Upper lobe of left lung (tissue), 6 donors: ENCODE measurements at regions not wholly inside any gene's neighbourhood (a gene's known extent, or its start where the extent isn't known, plus 50 kb on each side); places are given as distances from the start of the nearest gene placed in this dataset.

Source experiments
- ATAC-seq, 2 donors: fragments of 200-7000 bp; cut with Tn5 transposase; one replicate each; pipeline ENCODE4 v1.9.1; 2022; ENCODE audit warnings: mild to moderate bottlenecking in 2 of 2, moderate library complexity in 2 of 2; ENCODE audit not compliant: low FRiP score in 2 of 2
- DNase-seq, 2 donors: peaks; one replicate each; pipeline ENCODE4 v3.0.0-alpha.2; 2019 to 2020
- H3K27ac ChIP-seq, 4 donors: fragments of 200-600 bp; sonication (generic); one replicate each; pipeline ENCODE4 v1.5.1; 2016 to 2019
- H3K27me3 ChIP-seq, 4 donors: fragments of 200-600 bp; sonication (generic); one replicate each; pipeline ENCODE4 v1.5.1; 2017 to 2019
- H3K36me3 ChIP-seq, 4 donors: fragments of 200-600 bp; sonication (generic); one replicate each; pipeline ENCODE4 v1.5.1; 2016 to 2019
- H3K4me1 ChIP-seq, 4 donors: fragments of 200-600 bp; sonication (generic); one replicate each; pipeline ENCODE4 v1.5.1; 2018 to 2019
- H3K4me3 ChIP-seq, 4 donors: fragments of 200-600 bp; sonication (generic); one replicate each; pipeline ENCODE4 v1.5.1; 2017 to 2019; ENCODE audit warnings: mild to moderate bottlenecking in 2 of 4, moderate library complexity in 1 of 4
- H3K9me3 ChIP-seq, 4 donors: fragments of 200-600 bp; sonication (generic); one replicate each; pipeline ENCODE4 v1.5.1; 2018 to 2019
- CTCF ChIP-seq, 6 experiments: fragments of 450-650 bp in 4 of 6; fragments of 200-600 bp in 2 of 6; sonication (generic) in 2 of 6; IDR thresholded peaks; one replicate each; pipeline ENCODE4 v1.5.1; 2016 to 2019; ENCODE audit warnings: antibody characterized with exemption in 6 of 6
- EP300 ChIP-seq, 4 donors: sonication (generic); formaldehyde crosslinking; IDR thresholded peaks; one replicate each; pipeline ENCODE4 v1.5.1; 2017; ENCODE audit warnings: antibody characterized with exemption in 4 of 4, control low read depth in 2 of 4
- POLR2A ChIP-seq, 4 donors: fragments of 450-650 bp; IDR thresholded peaks; one replicate each; pipeline ENCODE4 v1.5.1; 2016 to 2017; ENCODE audit warnings: antibody characterized with exemption in 4 of 4, mild to moderate bottlenecking in 2 of 4
- POLR2AphosphoS5 ChIP-seq, 2 donors: sonication (generic); formaldehyde crosslinking; IDR thresholded peaks; one replicate each; pipeline ENCODE4 v1.5.1; 2017; ENCODE audit warnings: antibody characterized with exemption in 2 of 2
- WGBS, 2 donors: methylation state at CpG; one replicate each; pipeline ENCODE4 v1.1.5; 2017 to 2018; 5-methylcytosine and 5-hydroxymethylcytosine counted together
- donor health status: DM: no; HTN: no; CAD: no; lungs with moderate emphysema.
- donor health status: DM: no; HTN: yes; CAD: no; lungs with severe emphysema.

DNA sequence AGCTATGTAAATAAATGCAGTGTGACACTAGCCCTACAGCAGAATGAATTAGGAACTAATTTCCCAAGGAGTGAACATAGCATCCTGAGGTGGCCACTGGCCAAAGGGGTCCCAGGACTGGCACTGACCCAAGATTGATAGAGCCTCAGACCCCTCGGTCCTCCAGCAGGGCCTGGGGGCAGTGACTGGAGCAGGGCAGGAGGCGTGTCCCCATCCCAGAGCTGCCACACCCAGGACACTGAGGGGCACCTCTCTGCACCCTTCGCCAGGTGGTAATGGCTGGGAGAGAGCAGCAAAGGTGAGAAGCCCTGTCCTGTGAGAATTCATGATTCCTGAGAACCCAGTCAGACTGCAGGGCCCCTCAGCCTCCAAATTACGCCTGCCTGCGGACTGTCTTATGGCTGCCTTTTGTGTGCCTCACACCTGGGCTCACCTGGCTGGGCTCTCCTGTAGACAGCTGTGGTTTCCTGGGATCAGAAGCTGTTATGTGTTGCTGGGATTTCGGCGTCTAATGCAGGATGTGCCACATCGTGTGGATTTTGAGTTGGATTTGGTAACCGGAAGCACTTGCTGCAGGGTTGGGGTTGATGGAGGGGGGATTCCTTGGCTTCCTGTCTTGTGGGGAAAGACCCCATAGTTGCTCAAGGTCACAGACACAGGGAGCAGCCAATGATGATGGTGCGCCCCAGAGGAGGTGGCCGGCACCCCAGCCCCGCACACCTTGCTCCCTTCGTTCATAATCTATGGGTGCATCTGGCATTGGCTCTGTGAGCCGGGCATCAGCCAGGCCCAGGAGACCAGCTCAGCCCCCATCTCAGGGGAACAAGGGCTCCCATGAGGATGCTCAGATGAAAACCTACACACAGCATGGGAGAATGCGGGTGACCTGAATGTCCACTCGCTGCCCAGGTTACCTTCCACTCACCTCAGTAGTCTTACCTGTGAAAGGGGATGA, 582.9 kb downstream of the BRD1 start:
- Histone ChIP-seq H3K4me1 (no peaks in the 10 kb centered on the region), H3K27me3 (no peaks in the 10 kb centered on the region), H3K27ac (no peak overlapping the region), H3K36me3 (no peaks in the 10 kb centered on the region), H3K9me3 (no peaks in the 10 kb centered on the region), H3K4me3 (no peak overlapping the region)
- ATAC-seq (no peak), DNase-seq (no peak)
- no peak for TF ChIP-seq POLR2AphosphoS5 (IDR thresholded peaks at IDR 0.05)
- TF ChIP-seq CTCF (IDR thresholded peaks at IDR 0.05), result no peak
- TF ChIP-seq POLR2A (IDR thresholded peaks at IDR 0.05), result no peak
- TF ChIP-seq EP300 (IDR thresholded peaks at IDR 0.05), result no peak
- 90% methylated on average over 9 to 16 of the region's 16 CpGs for WGBS, 2 donors

- WGBS, 2 donors, result 83 to 100% methylated on average over 1 to 6 of the region's 7 CpGs
- H3K9me3 ChIP-seq, result no peaks in the 10 kb centered on the region
- H3K27ac ChIP-seq, result no peak overlapping the region
- H3K36me3 ChIP-seq, result no peaks in the 10 kb centered on the region
- no peaks in the 10 kb centered on the region for H3K27me3 ChIP-seq
- DNase-seq (no peak), ATAC-seq (no peak)
- H3K4me1 ChIP-seq, result no peaks in the 10 kb centered on the region
- TF ChIP-seq POLR2AphosphoS5 (IDR thresholded peaks at IDR 0.05), result no peak
- no peak for TF ChIP-seq POLR2A (IDR thresholded peaks at IDR 0.05)
- TF ChIP-seq EP300 (IDR thresholded peaks at IDR 0.05), result no peak
- no peak for TF ChIP-seq CTCF (IDR thresholded peaks at IDR 0.05)
- no peak overlapping the region for H3K4me3 ChIP-seq
Measured at GRCh38 chr22:49243965-49244364, 583.7 kb downstream of the BRD1 start.

- TF ChIP-seq POLR2AphosphoS5 (IDR thresholded peaks at IDR 0.05), result no peak
- TF ChIP-seq EP300 (IDR thresholded peaks at IDR 0.05), result no peak
- Histone ChIP-seq H3K27me3 (no peaks in the 10 kb centered on the region), H3K4me3 (no peak overlapping the region), H3K36me3 (no peaks in the 10 kb centered on the region), H3K4me1 (no peaks in the 10 kb centered on the region), H3K27ac (no peak overlapping the region), H3K9me3 (no peaks in the 10 kb centered on the region)
- ATAC-seq, result no peak
- WGBS, 2 donors, result 77 to 81% methylated on average over 3 to 5 of the region's 5 CpGs
- DNase-seq, result no peak
Measured at GRCh38 chr22:49243335-49243734, 584.3 kb downstream of the BRD1 start.

DNA sequence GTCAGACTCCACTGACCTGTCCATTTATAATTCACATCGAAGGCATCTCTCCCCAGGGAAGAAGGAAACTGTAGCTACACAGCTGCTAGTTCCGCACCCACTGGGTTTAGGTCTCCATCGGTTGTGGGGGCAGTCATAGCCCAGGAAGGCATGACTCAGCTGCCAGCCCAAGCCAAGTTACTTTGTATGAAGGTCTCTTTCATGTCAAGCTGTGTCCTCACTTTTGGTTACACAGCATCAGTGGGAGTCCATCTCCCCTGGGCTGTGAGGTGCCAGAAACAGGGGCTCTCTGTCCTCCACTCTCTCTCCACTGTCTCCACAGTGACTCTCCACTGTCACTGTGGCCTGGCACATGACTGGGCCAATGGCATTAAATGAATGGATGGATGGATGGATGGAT, 585.2 kb downstream of the BRD1 start:
- Histone ChIP-seq H3K36me3 (no peaks in the 10 kb centered on the region), H3K4me1 (no peaks in the 10 kb centered on the region), H3K4me3 (no peak overlapping the region), H3K9me3 (no peaks in the 10 kb centered on the region), H3K27me3 (no peaks in the 10 kb centered on the region), H3K27ac (no peak overlapping the region)
- ATAC-seq (no peak), DNase-seq (no peak)
- no peak for TF ChIP-seq CTCF (IDR thresholded peaks at IDR 0.05)
- no peak for TF ChIP-seq POLR2AphosphoS5 (IDR thresholded peaks at IDR 0.05)
- TF ChIP-seq POLR2A (IDR thresholded peaks at IDR 0.05), result no peak
- no peak for TF ChIP-seq EP300 (IDR thresholded peaks at IDR 0.05)
- WGBS, 2 donors, result 95 to 96% methylated on average over 2 to 3 of the region's 3 CpGs

DNA sequence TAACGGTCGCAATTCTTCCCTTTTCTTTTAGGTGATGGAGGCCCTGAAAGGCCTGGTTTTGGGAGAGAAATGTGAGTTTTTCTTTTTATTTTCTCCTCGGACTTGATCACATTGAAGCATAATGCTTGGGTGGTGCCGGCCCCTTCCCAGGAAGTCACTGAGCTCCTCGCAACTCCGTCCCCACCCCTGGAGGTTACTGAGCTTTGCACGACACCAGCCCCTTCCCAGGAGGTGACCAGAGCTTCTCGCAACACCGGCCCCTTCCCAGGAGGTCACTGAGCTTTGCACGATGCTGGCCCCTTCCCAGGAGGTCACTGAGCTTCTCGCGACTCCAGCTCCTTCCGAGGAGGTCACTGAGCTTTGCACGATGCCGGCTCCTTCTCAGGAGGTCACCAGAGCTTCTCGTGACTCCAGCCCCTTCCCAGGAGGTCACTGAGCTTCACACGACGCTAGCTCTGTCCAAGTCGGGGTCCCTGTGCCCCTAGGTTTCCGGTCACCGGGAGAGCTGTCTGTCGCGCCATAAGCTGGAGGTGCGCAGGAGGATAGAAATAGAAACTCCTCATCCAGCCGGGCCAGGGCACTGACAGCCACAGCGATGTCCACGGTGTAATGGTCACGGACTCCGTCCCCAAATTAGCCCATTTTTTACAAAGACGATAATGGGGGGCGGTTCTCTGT, 586.4 kb downstream of the BRD1 start:
- Histone ChIP-seq H3K27me3 (no peaks in the 10 kb centered on the region), H3K4me3 (no peak overlapping the region), H3K27ac (no peak overlapping the region), H3K4me1 (no peaks in the 10 kb centered on the region), H3K9me3 (no peaks in the 10 kb centered on the region), H3K36me3 (no peaks in the 10 kb centered on the region)
- TF ChIP-seq POLR2A (IDR thresholded peaks at IDR 0.05) (no peak), CTCF (IDR thresholded peaks at IDR 0.05) (no peak), EP300 (IDR thresholded peaks at IDR 0.05) (no peak), POLR2AphosphoS5 (IDR thresholded peaks at IDR 0.05) (no peak)
- 80 to 84% methylated on average over 27 to 31 of the region's 31 CpGs for WGBS, 2 donors
- ATAC-seq (no peak), DNase-seq (no peak)
